H9 (cell line): ENCODE measurements at regions not wholly inside any gene's neighbourhood (a gene's known extent, or its start where the extent isn't known, plus 50 kb on each side); places are given as distances from the start of the nearest gene placed in this dataset.

Experiments
- DNase-seq: peaks from one replicate; pipeline ENCODE4 v3.0.0-alpha.2; 2017
- H2AFZ ChIP-seq: one replicate; pipeline ENCODE4 v1.6.1; 2013; ENCODE audit warnings: mild to moderate bottlenecking, low read length, control low read depth, moderate library complexity
- H2AK5ac ChIP-seq: 2 replicates; pipeline ENCODE4 v1.6.1; 2013; ENCODE audit warnings: low read length, control low read depth, mixed read lengths; ENCODE audit not compliant: insufficient read length
- H2BK120ac ChIP-seq: one replicate; pipeline ENCODE4 v1.6.1; 2013; ENCODE audit warnings: low read depth, mild to moderate bottlenecking, low read length, control low read depth, inconsistent platforms; ENCODE audit not compliant: poor library complexity, severe bottlenecking
- H2BK12ac ChIP-seq: 2 replicates; pipeline ENCODE4 v1.6.1; 2013; ENCODE audit warnings: low read length, control low read depth, mixed read lengths, low read depth; ENCODE audit not compliant: insufficient read length
- H2BK15ac ChIP-seq: 2 replicates; pipeline ENCODE4 v1.6.1; 2013; ENCODE audit warnings: low read depth, low read length, control low read depth
- H2BK20ac ChIP-seq: one replicate; pipeline ENCODE4 v1.6.1; 2013; ENCODE audit warnings: low read depth, mild to moderate bottlenecking, low read length, control low read depth, inconsistent platforms; ENCODE audit not compliant: poor library complexity, severe bottlenecking
- H2BK5ac ChIP-seq: 2 replicates; pipeline ENCODE4 v1.6.1; 2013; ENCODE audit warnings: low read length, control low read depth, mixed read lengths; ENCODE audit not compliant: insufficient read length
- H3K14ac ChIP-seq: 2 replicates; pipeline ENCODE4 v1.6.1; 2013; ENCODE audit warnings: low read length, control low read depth; ENCODE audit not compliant: insufficient read depth
- H3K18ac ChIP-seq: 2 replicates; pipeline ENCODE4 v1.6.1; 2013; ENCODE audit warnings: low read depth, mild to moderate bottlenecking, mixed read lengths, low read length, control low read depth; ENCODE audit not compliant: insufficient read length
- H3K23ac ChIP-seq: 2 replicates; pipeline ENCODE4 v1.6.1; 2013; ENCODE audit warnings: low read length, control low read depth, mixed read lengths, low read depth; ENCODE audit not compliant: insufficient read length
- H3K23me2 ChIP-seq: 2 replicates; pipeline ENCODE4 v1.6.1; 2013; ENCODE audit warnings: low read depth, mild to moderate bottlenecking, mixed read lengths, low read length, control low read depth; ENCODE audit not compliant: insufficient read length, poor library complexity, severe bottlenecking
- H3K27ac ChIP-seq: 2 replicates; pipeline ENCODE4 v1.5.1; 2013; ENCODE audit warnings: low read length, control low read depth, mixed read lengths, low read depth; ENCODE audit not compliant: insufficient read length
- H3K27me3 ChIP-seq: 2 replicates; pipeline ENCODE4 v1.6.1; 2013; ENCODE audit warnings: low read length, control low read depth, inconsistent platforms; ENCODE audit not compliant: insufficient read depth
- H3K4ac ChIP-seq: 2 replicates; pipeline ENCODE4 v1.6.1; 2013; ENCODE audit warnings: low read depth, mild to moderate bottlenecking, control low read depth, inconsistent platforms, low read length, moderate library complexity
- H3K4me1 ChIP-seq: 2 replicates; pipeline ENCODE4 v1.6.1; 2013; ENCODE audit warnings: low read length, control low read depth, inconsistent platforms; ENCODE audit not compliant: insufficient read depth
- H3K4me2 ChIP-seq: 2 replicates; pipeline ENCODE4 v1.6.1; 2013; ENCODE audit warnings: low read length, control low read depth, mixed read lengths; ENCODE audit not compliant: insufficient read length, insufficient read depth
- H3K56ac ChIP-seq: 2 replicates; pipeline ENCODE4 v1.6.1; 2013; ENCODE audit warnings: low read depth, mild to moderate bottlenecking, mixed read lengths, low read length, control low read depth; ENCODE audit not compliant: insufficient read length
- H3K79me1 ChIP-seq: 2 replicates; pipeline ENCODE4 v1.6.1; 2013; ENCODE audit warnings: low read depth, mild to moderate bottlenecking, moderate library complexity, low read length, control low read depth, inconsistent platforms; ENCODE audit not compliant: insufficient read depth, poor library complexity, severe bottlenecking
- H3K79me2 ChIP-seq: 2 replicates; pipeline ENCODE4 v1.6.1; 2013; ENCODE audit warnings: low read length, control low read depth, inconsistent platforms; ENCODE audit not compliant: insufficient read depth
- H3K9ac ChIP-seq: 2 replicates; pipeline ENCODE4 v1.6.1; 2013; ENCODE audit warnings: low read length, control low read depth, mixed read lengths; ENCODE audit not compliant: insufficient read length; ENCODE audit errors: extremely low read depth
- H3K9me3 ChIP-seq: one replicate; pipeline ENCODE4 v1.6.1; 2013; ENCODE audit warnings: low read depth, low read length, inconsistent platforms; ENCODE audit not compliant: control insufficient read depth
- H3T11ph ChIP-seq: one replicate; pipeline ENCODE4 v1.6.1; 2013; ENCODE audit warnings: mild to moderate bottlenecking, low read length, control low read depth, inconsistent platforms
- H4K20me1 ChIP-seq: one replicate; pipeline ENCODE4 v1.6.1; 2013; ENCODE audit not compliant: control insufficient read depth, insufficient read length, insufficient read depth
- H4K5ac ChIP-seq: 2 replicates; pipeline ENCODE4 v1.6.1; 2013; ENCODE audit warnings: low read depth, mild to moderate bottlenecking, mixed read lengths, low read length, control low read depth; ENCODE audit not compliant: insufficient read length
- H4K8ac ChIP-seq: replicated peaks from 2 replicates; pipeline ENCODE4 v1.6.1; 2013; ENCODE audit warnings: low read length, control low read depth, mixed read lengths, low read depth; ENCODE audit not compliant: insufficient read length
- H4K91ac ChIP-seq: 2 replicates; pipeline ENCODE4 v1.6.1; 2013; ENCODE audit warnings: low read depth, mild to moderate bottlenecking, moderate library complexity, mixed read lengths, low read length, control low read depth; ENCODE audit not compliant: insufficient read length
- H3K27ac Mint-ChIP-seq, 3 experiments: 2 replicates in 2 of 3; 3 replicates in 1 of 3; pipeline ENCODE4 v1.8.0; 2020 to 2021; ENCODE audit warnings: mixed read lengths in 3 of 3, mild to moderate bottlenecking in 1 of 3, moderate library complexity in 1 of 3
- H3K27me3 Mint-ChIP-seq: 2 replicates; pipeline ENCODE4 v1.8.0; 2021; ENCODE audit warnings: low read depth, mild to moderate bottlenecking, moderate library complexity, mixed read lengths
- H3K36me3 Mint-ChIP-seq, 3 experiments: 2 replicates in 2 of 3; 3 replicates in 1 of 3; pipeline ENCODE4 v1.8.0; 2020 to 2021; ENCODE audit warnings: low read depth in 3 of 3, mixed read lengths in 3 of 3; ENCODE audit not compliant: insufficient read depth in 1 of 3
- H3K4me1 Mint-ChIP-seq, 2 experiments: 2 replicates each; pipeline ENCODE4 v1.8.0; 2020; ENCODE audit warnings: mixed read lengths in 2 of 2
- H3K4me3 Mint-ChIP-seq, 2 experiments: 2 replicates in 1 of 2; 3 replicates in 1 of 2; pipeline ENCODE4 v1.8.0; 2020 to 2021; ENCODE audit warnings: mild to moderate bottlenecking in 2 of 2, mixed read lengths in 2 of 2, moderate library complexity in 1 of 2
- H3K9me3 Mint-ChIP-seq, 2 experiments: 2 replicates in 1 of 2; 3 replicates in 1 of 2; pipeline ENCODE4 v1.8.0; 2020; ENCODE audit warnings: mild to moderate bottlenecking in 2 of 2, mixed read lengths in 2 of 2, moderate library complexity in 1 of 2
- CTCF ChIP-seq: fragments of 200-600 bp; sonication (generic); conservative IDR thresholded peaks from 3 replicates; pipeline ENCODE4 v1.8.0; 2021; ENCODE audit warnings: antibody characterized with exemption, mild to moderate bottlenecking

GRCh38 chr11:90947930-90948329 lies 725.1 kb upstream of the CHORDC1 start:
- Mint-ChIP-seq H3K9me3 (no peaks in the 10 kb centered on the region), H3K36me3 (no peaks in the 10 kb centered on the region), H3K27ac (no peak overlapping the region), H3K4me3 (no peak overlapping the region), H3K27me3 (no peaks in the 10 kb centered on the region), H3K4me1 (no peaks in the 10 kb centered on the region)
- peak; percentile 35; the same call in 1 of the 3 replicates for TF ChIP-seq CTCF
- no peak overlapping the region for H2AFZ ChIP-seq
- no peak overlapping the region for H2BK20ac ChIP-seq
- H2BK120ac ChIP-seq = no peak overlapping the region
- no peak overlapping the region for H3K18ac ChIP-seq
- H3K4me2 ChIP-seq = no peak overlapping the region
- no peak overlapping the region for H2BK15ac ChIP-seq
- H2BK12ac ChIP-seq = no peak overlapping the region
- no peaks in the 10 kb centered on the region for H4K20me1 ChIP-seq
- no peak overlapping the region for H3K56ac ChIP-seq
- H3T11ph ChIP-seq = no peak overlapping the region
- H4K91ac ChIP-seq = no peak overlapping the region
- H2BK5ac ChIP-seq = no peak overlapping the region
- no peak overlapping the region for H4K8ac ChIP-seq
- no peak overlapping the region for H3K14ac ChIP-seq
- H3K27me3 ChIP-seq = no peaks in the 10 kb centered on the region
- H3K4ac ChIP-seq = no peak overlapping the region
- DNase-seq = no peak
- no peaks in the 10 kb centered on the region for H3K9me3 ChIP-seq
- no peak overlapping the region for H3K27ac ChIP-seq
- H3K79me1 ChIP-seq = no peaks in the 10 kb centered on the region
- no peak overlapping the region for H3K23ac ChIP-seq
- no peaks in the 10 kb centered on the region for H3K4me1 ChIP-seq
- no peak overlapping the region for H4K5ac ChIP-seq
- H3K9ac ChIP-seq = no peak overlapping the region
- H3K79me2 ChIP-seq = no peaks in the 10 kb centered on the region
- H2AK5ac ChIP-seq = no peak overlapping the region
- H3K23me2 ChIP-seq = no peaks in the 10 kb centered on the region
